Left cardiac atrium (tissue), 4 donors: ENCODE measurements at regions not wholly inside any gene's neighbourhood (a gene's known extent, or its start where the extent isn't known, plus 50 kb on each side); places are given as distances from the start of the nearest gene placed in this dataset.
"Not testable (repeated sequence)": the region's sequence is repeated elsewhere in the genome, so short reads cannot be mapped to it uniquely, and the experiment has no call there.

Source experiments
- ATAC-seq, 2 donors: fragments of 200-7000 bp; cut with Tn5 transposase; one replicate each; pipeline ENCODE4 v1.9.1; 2020; ENCODE audit warnings: mild to moderate bottlenecking in 2 of 2, moderate library complexity in 2 of 2
- DNase-seq: peaks from one replicate; pipeline ENCODE4 v3.0.0-alpha.2; 2020
- intact Hi-C, 2 donors: fragments of 100-400 bp; cut with DNase I; formaldehyde crosslinking; loops; one replicate each; pipeline versions ENCODE4 v1.14.1 to v1.15.1; 2022 to 2023
- donor health status: DM: no; HTN: yes; CAD: no.
- donor health status: DM: no; HTN: yes; CAD: no; lungs with severe emphysema.
- donor health status: DM: yes; HTN: yes; CAD: no.
- donor health status: Dilated cardiomyopathy.

GRCh38 chr9:110116543-110116885 is 91.4 kb downstream of the C9orf152 start:
- ATAC-seq, result peak; percentile 27 to 60
- intact Hi-C loops, result no loop called here
- DNase-seq, result no peak

GRCh38 chr9:110121170-110121569 is 86.8 kb downstream of the C9orf152 start:
- DNase-seq (no peak), ATAC-seq (no peak)
- intact Hi-C loops, result no loop called here

GRCh38 chr9:110123341-110124095 is 84.4 kb downstream of the C9orf152 start:
- ATAC-seq, result no peak
- no peak for DNase-seq
- intact Hi-C loops, result no loop called here

DNA sequence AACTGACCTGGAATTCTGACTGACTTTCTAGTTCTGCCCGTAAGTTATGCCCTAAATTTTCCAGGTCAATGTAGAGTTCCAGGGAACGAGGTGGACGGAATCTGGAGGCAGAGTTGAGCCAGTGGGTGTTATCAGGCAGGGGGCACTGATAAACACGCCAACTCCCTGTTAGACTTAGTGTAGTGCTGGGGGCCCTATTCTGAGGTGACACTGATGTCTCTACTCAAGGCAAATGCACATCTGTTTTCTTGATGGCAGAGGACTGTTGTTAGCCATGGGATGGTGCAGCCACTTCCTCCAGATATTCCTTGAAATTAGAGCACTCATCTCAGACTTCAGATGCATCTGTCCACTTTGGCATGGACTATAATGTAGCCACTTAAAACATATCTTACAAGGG is 83.5 kb downstream of the C9orf152 start:
- intact Hi-C loops, result no loop called here
- no peak for ATAC-seq
- no peak for DNase-seq

DNA sequence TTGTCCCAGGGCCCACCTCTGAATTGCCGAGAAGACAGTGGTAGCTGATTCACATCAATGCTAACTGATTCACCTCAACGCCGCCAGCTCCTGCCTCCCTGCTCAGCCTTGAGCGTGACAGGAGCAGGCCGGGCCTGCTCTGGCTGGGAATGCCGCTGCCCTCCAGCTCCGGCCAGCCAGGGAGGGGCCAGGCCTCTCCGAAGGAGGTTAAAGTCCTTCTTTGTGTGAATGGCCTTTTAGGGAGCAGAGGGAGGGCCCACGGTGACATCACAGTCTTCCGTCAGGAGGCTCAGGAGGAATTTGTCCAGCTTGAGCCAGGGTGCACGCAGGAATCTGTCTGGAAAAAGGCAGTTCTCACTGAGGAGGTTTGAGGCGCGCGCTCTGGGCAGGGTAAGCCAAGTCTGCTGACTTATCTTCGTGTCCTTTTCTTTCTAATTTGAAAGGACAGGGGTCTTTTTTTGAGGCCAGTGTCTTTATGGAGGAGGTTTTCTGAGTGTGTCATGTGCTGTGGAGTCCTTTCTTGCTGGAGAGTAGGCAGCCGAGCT is 82.7 kb downstream of the C9orf152 start:
- peak; percentile 92 for DNase-seq
- ATAC-seq, result peak; percentile 85 to 91
- intact Hi-C loops, result no loop called here

- ATAC-seq (no peak), DNase-seq (no peak)
- intact Hi-C loops, result no loop called here
These were observed 82.1 kb downstream of the C9orf152 start for GRCh38 chr9:110125763-110126351.

DNA sequence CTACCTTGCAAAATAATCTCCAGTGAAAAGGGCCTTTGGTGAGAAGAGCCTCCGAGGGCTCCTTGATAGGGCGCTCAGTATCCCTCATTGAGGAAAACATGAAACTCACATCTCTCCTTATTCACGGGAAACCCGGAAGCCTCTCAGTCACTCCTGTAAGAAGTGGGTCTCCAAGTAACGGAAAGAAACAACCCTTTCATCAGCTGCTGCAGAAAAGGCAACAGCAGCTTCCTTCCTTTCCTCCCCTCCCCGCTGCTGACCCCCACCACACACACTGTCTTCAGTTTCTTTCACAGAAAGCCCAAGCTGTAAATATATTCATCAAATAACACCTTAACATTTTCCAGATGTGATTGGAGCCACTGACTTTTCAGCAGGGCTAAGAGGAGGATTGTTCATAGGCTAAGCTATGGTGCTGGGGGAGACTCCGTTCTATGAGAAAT is 81.4 kb downstream of the C9orf152 start:
- no peak for ATAC-seq
- intact Hi-C loops, result no loop called here
- DNase-seq, result no peak

GRCh38 chr9:110126986-110127864 is 80.7 kb downstream of the C9orf152 start:
- intact Hi-C loops, result no loop called here
- DNase-seq (peak; percentile 83), ATAC-seq (peak; percentile 83 to 87)

GRCh38 chr9:110128664-110129329 is 79.2 kb downstream of the C9orf152 start:
- ATAC-seq, result no peak
- DNase-seq, result no peak
- intact Hi-C loops, result no loop called here

GRCh38 chr9:110129425-110129824 is 78.5 kb downstream of the C9orf152 start:
- no peak for DNase-seq
- intact Hi-C loops, result no loop called here
- no peak for ATAC-seq

- no peak for ATAC-seq
- no peak for DNase-seq
- intact Hi-C loops, result loop anchor here in 1 of 2 donors (10.0 kb wide), 1 partner anchor 45 kb away; no protein-coding TSS in a partner anchor
These were observed 77.7 kb downstream of the C9orf152 start for GRCh38 chr9:110130211-110130610.

DNA sequence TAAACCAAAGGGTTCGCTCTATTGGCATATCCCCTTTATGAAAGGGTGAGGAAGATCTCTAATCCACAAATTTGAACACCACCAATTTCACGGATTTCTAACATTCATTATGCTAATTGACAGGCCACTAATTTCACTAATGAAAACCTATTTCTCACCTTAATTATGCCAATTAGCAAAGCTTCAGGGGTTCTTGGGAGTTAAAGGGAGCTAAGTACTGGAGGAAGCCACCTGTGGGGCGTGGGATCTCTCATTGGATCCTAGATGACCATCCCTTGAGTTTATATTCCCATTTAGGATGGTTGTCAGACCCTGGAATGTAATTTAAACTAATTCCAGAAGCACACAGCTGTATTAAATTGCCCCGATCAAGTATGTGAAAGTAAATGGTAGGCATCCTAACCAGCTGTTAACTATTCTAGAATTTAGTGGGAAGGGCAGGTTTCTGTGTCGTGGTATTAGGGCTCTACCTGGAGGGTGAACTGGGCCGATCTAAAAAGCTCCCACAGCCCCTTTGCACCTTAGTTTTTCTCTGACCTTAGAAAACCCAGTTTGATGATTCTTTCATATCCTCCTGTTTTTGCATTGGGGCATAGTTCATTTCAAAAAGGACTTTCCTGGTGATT is 77.1 kb downstream of the C9orf152 start:
- no peak for ATAC-seq
- intact Hi-C loops, result loop anchor here in 1 of 2 donors (10.0 kb wide), 1 partner anchor 46 kb away; no protein-coding TSS in a partner anchor

GRCh38 chr9:110131499-110131898 is 76.5 kb downstream of the C9orf152 start:
- intact Hi-C loops, result loop anchor here in 1 of 2 donors (10.0 kb wide), 1 partner anchor 47 kb away; no protein-coding TSS in a partner anchor

More for the DNA sequence above, 77.1 kb downstream of the C9orf152 start:
- no peak for DNase-seq

DNA sequence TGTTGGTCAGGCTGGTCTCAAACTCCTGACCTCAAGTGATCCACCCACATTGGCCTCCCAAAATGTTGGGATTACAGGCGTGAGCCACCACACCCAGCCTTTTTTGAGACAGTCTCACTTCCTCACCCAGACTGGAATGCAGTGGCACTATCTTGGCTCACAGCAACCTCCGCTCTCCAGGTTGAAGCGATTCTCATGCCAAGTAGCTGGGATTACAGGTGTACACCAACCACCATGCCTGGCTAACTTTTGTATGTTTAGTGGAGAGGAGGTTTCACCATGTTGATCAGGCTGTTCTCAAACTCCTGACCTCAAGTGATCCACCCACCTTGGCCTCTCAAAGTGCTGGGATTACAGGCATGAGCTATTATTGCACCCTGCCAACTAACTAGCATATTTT is 75.4 kb downstream of the C9orf152 start:
- intact Hi-C loops, result loop anchor here in 1 of 2 donors (10.0 kb wide), 1 partner anchor 48 kb away; no protein-coding TSS in a partner anchor
- not testable (repeated sequence) for ATAC-seq, DNase-seq

More at GRCh38 chr9:110131499-110131898, 76.5 kb downstream of the C9orf152 start:
- DNase-seq, result no peak
- no peak for ATAC-seq

- ATAC-seq, result peak in 1 of 2 donors; percentile 34
- intact Hi-C loops, result loop anchor here in 1 of 2 donors (10.0 kb wide), 1 partner anchor 48 kb away; no protein-coding TSS in a partner anchor
These were observed 74.9 kb downstream of the C9orf152 start for GRCh38 chr9:110133059-110133458.

DNA sequence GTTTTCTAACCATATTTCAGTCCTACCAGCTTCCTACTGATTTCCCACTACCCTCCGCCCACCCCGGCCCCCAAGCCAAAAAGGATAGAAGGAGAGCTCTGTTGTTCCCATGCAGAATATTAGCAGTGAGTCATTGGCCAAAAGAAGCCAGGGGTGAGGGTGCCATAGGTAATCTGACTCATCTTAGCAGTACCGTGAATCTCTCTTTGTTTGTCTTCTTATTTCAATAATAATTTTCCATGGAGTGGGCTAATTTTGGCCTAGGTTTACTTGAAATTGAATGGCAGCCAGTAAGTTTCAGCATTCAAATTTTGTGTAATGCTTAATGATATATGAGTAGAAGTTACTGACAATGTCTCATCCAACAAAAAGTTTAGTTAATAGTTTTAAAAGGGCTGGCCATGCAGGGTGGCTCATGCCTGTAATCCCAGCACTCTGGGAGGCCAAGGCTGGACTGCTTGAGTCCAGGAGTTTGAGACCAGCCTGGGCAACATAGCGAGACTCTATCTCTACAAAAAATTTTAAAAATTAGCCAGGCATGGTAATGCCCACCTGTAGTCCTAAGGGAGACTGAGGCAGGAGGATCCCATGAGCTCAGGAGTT is 74.2 kb downstream of the C9orf152 start:
- intact Hi-C loops, result loop anchor here in 1 of 2 donors (10.0 kb wide), 1 partner anchor 49 kb away; no protein-coding TSS in a partner anchor
- DNase-seq (no peak), ATAC-seq (peak in 1 of 2 donors; percentile 73)

More at GRCh38 chr9:110133059-110133458, 74.9 kb downstream of the C9orf152 start:
- no peak for DNase-seq

- intact Hi-C loops, result loop anchor here in 1 of 2 donors (10.0 kb wide), 1 partner anchor 51 kb away; no protein-coding TSS in a partner anchor
These were observed 72.1 kb downstream of the C9orf152 start for GRCh38 chr9:110135846-110136245.

More at GRCh38 chr9:110135846-110136245, 72.1 kb downstream of the C9orf152 start:
- DNase-seq, result no peak
- no peak for ATAC-seq
